ENCODE measurements at regions not wholly inside any gene's neighbourhood (a gene's known extent, or its start where the extent isn't known, plus 50 kb on each side); places are given as distances from the start of the nearest gene placed in this dataset.

- H3K36me3 Mint-ChIP-seq: no peaks in the 10 kb centered on the region
- DNase-seq (ENCODE audit: extremely low spot score, unreplicated experiment): no peak
- no peak for TF ChIP-seq CTCF (conservative IDR thresholded peaks at IDR 0.05)
- peaks cover 28% of the 10 kb centered on the region for H3K27me3 Mint-ChIP-seq
- no peaks in the 10 kb centered on the region for H3K4me1 Mint-ChIP-seq (ENCODE audit: unreplicated experiment)
- H3K4me3 Mint-ChIP-seq: no peak overlapping the region
- H3K9me3 Mint-ChIP-seq: no peaks in the 10 kb centered on the region
- H3K27ac Mint-ChIP-seq: no peak overlapping the region
Measured at GRCh38 chr14:101616202-101616601, 54.9 kb downstream of the DIO3 start.

GRCh38 chr14:101619484-101619883 is 58.2 kb downstream of the DIO3 start:
- Mint-ChIP-seq H3K36me3 (no peaks in the 10 kb centered on the region), H3K9me3 (no peaks in the 10 kb centered on the region), H3K27ac (no peak overlapping the region), H3K4me3 (no peak overlapping the region), H3K4me1 (ENCODE audit: unreplicated experiment) (peaks cover 9% of the 10 kb centered on the region), H3K27me3 (peaks cover 13% of the 10 kb centered on the region)
- no peak for TF ChIP-seq CTCF (conservative IDR thresholded peaks at IDR 0.05)
- DNase-seq (ENCODE audit: extremely low spot score, unreplicated experiment): no peak

GRCh38 chr14:101620031-101620788 is 58.9 kb downstream of the DIO3 start:
- no peaks in the 10 kb centered on the region for H3K9me3 Mint-ChIP-seq
- DNase-seq (ENCODE audit: extremely low spot score, unreplicated experiment): no peak
- no peaks in the 10 kb centered on the region for H3K36me3 Mint-ChIP-seq
- H3K4me1 Mint-ChIP-seq (ENCODE audit: unreplicated experiment): peaks cover 15% of the 10 kb centered on the region
- TF ChIP-seq CTCF (conservative IDR thresholded peaks at IDR 0.05): no peak
- no peak overlapping the region for H3K4me3 Mint-ChIP-seq
- peaks cover 9% of the 10 kb centered on the region for H3K27me3 Mint-ChIP-seq
- H3K27ac Mint-ChIP-seq: no peak overlapping the region

GRCh38 chr14:101620821-101621785 is 59.8 kb downstream of the DIO3 start:
- Mint-ChIP-seq H3K9me3 (no peaks in the 10 kb centered on the region), H3K4me3 (no peak overlapping the region), H3K36me3 (no peaks in the 10 kb centered on the region), H3K27ac (no peak overlapping the region), H3K27me3 (peaks cover 8% of the 10 kb centered on the region), H3K4me1 (ENCODE audit: unreplicated experiment) (peaks cover 15% of the 10 kb centered on the region)
- TF ChIP-seq CTCF (conservative IDR thresholded peaks at IDR 0.05): no peak
- no peak for DNase-seq (ENCODE audit: extremely low spot score, unreplicated experiment)

GRCh38 chr14:101622251-101623076 is 61.2 kb downstream of the DIO3 start:
- Mint-ChIP-seq H3K4me3 (no peak overlapping the region), H3K27ac (no peak overlapping the region), H3K36me3 (no peaks in the 10 kb centered on the region), H3K9me3 (no peaks in the 10 kb centered on the region), H3K27me3 (peaks cover 8% of the 10 kb centered on the region), H3K4me1 (ENCODE audit: unreplicated experiment) (peaks cover 15% of the 10 kb centered on the region)
- TF ChIP-seq CTCF (conservative IDR thresholded peaks at IDR 0.05): no peak
- no peak for DNase-seq (ENCODE audit: extremely low spot score, unreplicated experiment)
